GM11168 (cell line): ENCODE measurements at regions not wholly inside any gene's neighbourhood (a gene's known extent, or its start where the extent isn't known, plus 50 kb on each side); places are given as distances from the start of the nearest gene placed in this dataset.

Experiments
- in situ Hi-C: fragments of 300-500 bp; cut with MboI; formaldehyde crosslinking; loops from one replicate; pipeline ENCODE4 v1.12.0; 2022; ENCODE audit warnings: low sequenced_read_pairs; ENCODE audit not compliant: unreplicated experiment

- in situ Hi-C loops, result no loop called here
These were observed 92.9 kb upstream of the UBL3 start for GRCh38 chr13:29943273-29943672.

DNA sequence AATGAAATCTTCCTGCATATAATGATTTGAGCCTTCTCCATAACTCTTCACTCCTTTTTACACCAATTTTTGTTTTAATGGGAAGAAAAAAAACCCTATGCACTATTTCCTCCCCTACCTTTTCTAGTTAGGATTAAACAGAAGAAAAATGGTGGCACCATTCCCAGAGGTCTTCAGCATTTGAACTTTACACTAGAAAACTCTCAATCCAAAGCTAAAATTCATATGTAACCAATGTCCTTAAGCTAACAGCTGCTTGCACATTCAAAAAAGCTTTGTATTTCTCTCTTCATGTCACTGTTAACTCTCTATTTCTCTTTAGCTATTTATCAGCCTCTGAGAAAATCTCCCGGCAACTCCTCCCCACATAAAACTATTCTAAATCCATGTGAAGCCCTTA lies 90.3 kb upstream of the UBL3 start:
- in situ Hi-C loops, result no loop called here

DNA sequence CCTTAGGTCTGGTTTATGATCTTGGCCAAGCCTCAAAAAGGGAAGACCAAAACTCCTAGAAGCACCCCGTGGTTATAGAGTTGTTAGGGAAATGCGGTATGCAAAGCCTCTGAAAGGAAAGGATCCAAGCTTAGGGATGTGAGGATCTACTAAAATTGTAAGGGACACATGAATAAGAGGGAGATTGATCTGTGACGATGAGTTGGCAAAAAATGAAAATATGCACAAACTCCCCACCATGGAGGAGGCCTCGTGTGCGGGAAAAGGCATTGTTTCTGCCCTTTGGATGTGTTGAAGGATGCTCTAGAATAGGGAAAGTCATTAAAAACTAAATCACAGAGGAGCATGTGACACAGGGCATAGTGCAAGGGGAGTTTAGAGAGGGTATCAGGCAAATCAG lies 88.7 kb upstream of the UBL3 start:
- in situ Hi-C loops, result no loop called here

GRCh38 chr13:29937841-29938240 lies 87.4 kb upstream of the UBL3 start:
- in situ Hi-C loops, result no loop called here

- in situ Hi-C loops, result no loop called here
These were observed 87.0 kb upstream of the UBL3 start for GRCh38 chr13:29937379-29937778.

DNA sequence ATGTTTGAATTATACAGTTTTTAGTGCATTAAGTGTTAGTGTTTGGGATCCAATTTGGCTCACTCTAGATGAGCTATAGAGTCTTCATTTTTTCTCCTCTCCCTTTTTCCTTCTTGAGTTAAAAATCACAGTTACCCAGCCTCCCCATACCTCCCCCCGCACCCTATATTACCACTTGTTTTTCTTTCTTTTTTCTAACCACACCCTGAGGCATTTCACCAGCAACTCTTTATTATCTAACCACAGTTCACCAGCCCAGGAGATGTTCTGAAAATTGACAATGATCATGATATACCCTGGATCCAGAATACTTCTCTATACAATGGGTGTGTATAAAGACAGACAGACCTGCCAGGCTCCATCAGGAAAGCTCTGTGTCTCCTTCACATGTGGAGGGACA lies 86.5 kb upstream of the UBL3 start:
- in situ Hi-C loops, result no loop called here

DNA sequence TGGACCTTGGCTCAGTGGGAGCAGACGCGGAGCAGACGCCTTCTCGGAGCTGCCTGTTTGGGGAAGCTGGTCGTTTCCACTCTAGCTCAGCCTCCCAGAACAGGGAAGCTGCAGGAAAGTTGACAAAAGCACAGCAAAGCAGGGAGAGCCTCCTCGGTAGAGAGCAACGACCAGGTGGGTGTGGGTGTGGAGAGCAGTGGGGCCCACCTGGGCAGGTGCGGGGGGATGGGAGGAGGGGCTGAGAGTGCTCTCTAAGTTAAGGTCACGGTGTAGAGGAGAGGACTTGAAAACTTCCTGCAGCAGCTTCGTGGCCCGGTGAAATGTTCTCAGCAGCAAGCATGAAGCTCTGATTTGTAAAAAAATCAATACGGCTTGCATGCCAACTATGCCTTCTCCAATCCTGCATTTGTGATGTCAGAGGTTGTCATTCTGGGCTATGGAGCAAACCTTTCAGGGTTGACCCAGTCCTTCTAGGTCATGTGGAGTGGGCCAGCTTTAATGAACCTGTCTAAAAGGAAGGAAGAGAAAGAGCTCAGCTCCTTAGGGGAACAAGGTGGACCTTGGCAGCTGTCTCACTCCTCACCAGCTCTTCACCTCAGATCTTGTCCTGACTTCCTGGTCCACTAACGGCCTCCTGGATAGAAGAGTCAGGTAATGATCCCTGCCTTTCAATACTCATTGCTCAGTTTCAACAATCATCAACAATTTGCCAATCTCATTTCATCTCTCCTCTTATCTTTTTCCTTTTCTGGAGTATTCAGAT lies 85.8 kb upstream of the UBL3 start:
- in situ Hi-C loops, result no loop called here

GRCh38 chr13:29935309-29935981 lies 85.0 kb upstream of the UBL3 start:
- in situ Hi-C loops, result no loop called here

GRCh38 chr13:29934531-29935308 lies 84.3 kb upstream of the UBL3 start:
- in situ Hi-C loops, result no loop called here

DNA sequence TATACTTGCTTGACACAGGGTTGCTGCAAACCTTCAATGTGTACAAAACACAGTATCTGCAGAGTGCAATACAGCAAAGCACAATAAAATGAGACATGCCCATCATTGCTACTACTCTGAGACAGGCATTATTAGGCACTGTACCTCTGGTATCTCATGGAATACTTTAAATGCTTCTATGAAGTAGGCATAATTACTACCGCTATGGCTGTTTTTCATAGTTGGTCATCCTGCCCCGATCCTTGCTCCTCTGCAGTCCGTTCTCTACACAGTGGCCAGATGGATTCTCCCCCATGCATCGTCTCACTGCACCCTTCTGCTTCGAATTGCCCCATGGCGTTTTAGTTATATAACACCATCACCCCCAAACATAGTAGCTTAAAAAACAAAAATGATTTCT lies 83.0 kb upstream of the UBL3 start:
- in situ Hi-C loops, result no loop called here

DNA sequence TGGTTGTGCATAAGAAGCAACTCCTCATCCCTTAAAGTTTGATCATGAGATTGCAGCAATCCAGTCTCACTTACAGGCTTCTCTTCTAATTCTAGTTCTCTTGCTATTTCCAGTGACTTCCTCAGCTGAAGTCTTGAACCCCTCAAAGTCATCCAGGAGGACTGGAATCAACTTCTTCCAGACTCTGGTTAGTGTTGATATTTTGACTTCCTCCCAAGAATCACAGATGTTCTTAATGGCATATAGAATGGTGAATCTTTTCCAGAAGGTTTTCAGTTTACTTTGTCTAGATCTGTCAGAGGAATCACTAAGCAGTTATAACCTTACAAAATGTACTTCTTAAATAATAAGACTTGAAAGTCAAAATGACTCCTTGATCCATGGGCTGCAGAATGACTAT lies 81.3 kb upstream of the UBL3 start:
- in situ Hi-C loops, result no loop called here

DNA sequence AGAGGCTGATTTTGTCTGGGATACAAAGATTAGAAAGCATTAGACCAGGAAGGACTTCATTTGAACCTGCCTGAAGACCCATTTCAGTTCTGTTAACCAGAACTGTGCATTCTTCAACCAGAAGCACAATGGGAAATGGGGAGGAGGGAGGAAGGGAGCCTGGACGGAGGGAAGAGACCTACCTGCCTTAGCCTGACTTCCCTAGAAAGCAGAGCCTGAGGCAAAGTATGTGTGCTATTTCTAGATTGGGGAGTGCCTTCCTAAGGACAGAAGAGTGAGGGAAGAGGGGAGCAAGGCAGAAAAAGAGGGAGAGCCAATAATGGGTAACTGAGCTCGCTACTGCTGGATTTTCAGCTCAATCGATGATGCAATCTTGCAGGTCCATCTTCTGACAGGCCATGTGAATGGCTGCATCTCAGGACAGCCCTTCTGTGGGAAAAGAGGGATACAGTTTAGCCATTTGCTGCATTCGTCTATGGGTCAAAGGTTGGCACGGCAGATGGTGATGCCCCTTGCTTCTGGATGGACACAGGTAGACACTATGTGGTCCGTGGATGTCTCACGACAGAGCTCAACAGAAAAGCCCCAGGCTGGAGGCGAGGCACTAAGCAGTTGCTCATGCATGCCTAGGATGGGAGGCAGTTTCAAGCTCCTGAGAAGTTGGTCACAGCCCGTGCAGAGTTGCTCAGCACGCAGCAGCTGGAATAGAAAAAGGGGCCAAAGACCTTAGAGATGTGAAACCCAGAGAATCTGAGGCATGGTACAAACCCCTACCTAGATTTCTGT lies 78.8 kb upstream of the UBL3 start:
- in situ Hi-C loops, result no loop called here

- in situ Hi-C loops, result no loop called here
These were observed 75.7 kb upstream of the UBL3 start for GRCh38 chr13:29926098-29926476.

- in situ Hi-C loops, result no loop called here
These were observed 75.2 kb upstream of the UBL3 start for GRCh38 chr13:29925457-29926097.

DNA sequence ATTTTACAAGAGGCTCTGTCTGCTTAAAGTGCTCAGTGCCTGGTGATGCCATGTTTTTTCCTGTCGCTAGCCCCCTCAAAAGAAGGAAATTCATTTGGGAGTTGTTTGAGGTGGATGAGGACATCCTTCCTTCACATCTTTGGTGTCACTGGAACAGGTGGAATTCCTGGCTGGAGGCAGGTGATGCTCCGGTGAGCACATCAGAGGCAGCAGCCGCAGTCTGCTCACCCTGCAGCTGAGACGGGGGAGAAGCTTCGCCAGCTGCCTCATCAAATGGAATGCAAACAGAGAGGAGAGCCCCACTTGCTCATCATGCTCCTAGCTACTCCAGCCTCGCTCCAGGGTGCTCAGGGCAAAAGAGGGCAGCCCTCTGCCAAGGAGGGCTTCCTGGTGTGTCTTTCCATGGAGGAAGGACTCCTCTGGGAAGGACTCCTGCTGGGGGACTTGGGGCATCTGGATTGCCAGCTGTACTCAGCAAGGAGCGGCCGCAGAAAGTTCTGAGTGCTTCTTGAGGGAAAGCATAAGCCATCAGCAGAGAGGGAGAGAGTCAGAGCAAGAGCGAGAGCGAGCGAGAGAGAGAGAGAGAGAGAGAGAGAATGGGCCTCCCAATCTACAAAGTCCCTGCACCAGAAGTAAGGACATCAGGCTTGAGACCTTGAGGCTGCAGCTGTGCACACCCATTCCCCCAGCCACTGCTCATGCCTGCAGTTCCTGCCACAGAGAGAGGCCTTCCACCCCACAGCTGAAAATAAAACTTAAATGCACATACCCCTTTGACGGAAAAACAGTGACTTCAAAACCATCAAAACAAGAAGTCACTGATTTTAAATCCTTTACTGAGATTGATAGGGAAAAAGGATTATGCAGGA lies 74.3 kb upstream of the UBL3 start:
- in situ Hi-C loops, result loop anchor here (5.0 kb wide), 1 partner anchor 147 kb away; no protein-coding TSS in a partner anchor

- in situ Hi-C loops, result loop anchor here (5.0 kb wide), 1 partner anchor 147 kb away; no protein-coding TSS in a partner anchor
These were observed 73.4 kb upstream of the UBL3 start for GRCh38 chr13:29923554-29924481.

DNA sequence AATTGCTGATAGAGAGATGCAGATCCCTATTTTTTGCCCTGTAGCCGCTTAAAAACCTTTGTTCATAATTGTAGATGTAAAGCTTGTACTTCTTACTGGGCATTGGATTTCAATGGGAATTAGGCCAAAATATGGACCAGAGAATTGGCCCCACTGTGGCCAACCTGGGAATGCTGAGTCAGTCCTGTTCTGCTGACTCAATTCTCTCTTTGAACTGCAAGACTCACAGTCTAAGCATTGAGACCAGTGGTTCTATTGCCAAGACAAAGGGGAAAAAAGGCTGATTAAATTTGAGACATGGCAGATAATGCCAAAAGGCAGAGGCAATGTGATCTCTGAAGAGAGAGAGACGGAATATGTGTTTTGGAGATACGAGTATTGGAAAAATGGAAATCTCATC lies 72.5 kb upstream of the UBL3 start:
- in situ Hi-C loops, result loop anchor here (5.0 kb wide), 1 partner anchor 146 kb away; no protein-coding TSS in a partner anchor
